ENCODE measurements at regions not wholly inside any gene's neighbourhood (a gene's known extent, or its start where the extent isn't known, plus 50 kb on each side); places are given as distances from the start of the nearest gene placed in this dataset.

DNA sequence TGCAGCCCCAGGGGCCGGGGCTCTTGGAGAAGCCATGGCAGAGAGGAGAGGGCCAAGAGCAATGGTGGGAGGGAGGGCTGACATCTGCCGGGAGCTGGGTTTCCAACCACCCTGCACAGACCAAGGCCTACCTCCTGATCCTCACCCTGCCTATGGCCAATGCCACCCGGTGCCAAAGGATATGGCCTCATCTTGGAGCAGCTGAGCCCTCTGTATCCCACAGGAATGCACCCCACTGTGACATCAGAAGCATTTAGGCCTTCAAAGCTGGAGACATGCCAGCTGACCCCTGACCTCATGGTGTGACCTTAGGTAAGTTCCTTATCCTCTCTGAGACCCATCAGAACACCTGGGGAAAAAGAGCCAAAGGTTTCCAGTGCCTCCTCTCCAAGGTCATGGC is 113.6 kb upstream of the ZMIZ1 start:
- no peak for DNase-seq (ENCODE audit: low read depth, low spot score)

DNA sequence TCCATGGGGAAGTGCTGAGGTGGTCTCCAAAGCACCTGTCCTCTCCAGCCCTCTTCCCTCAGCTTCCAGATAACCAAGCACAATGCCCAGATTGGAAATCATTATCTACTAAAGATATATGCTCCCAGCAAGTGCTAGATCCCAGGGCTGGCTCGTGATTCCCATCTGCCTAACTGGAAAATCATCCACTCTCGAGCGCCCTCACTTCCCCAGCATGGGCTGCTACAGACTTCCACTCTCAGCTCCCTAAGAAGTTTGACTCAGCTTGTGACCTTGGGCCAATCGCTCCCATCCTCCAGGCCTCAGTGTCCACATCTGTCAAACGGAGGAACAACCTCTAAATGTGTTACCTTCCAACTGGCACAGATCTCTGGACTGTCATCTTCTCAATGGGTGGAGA is 112.4 kb upstream of the ZMIZ1 start:
- DNase-seq (ENCODE audit: low read depth, low spot score) = no peak

DNA sequence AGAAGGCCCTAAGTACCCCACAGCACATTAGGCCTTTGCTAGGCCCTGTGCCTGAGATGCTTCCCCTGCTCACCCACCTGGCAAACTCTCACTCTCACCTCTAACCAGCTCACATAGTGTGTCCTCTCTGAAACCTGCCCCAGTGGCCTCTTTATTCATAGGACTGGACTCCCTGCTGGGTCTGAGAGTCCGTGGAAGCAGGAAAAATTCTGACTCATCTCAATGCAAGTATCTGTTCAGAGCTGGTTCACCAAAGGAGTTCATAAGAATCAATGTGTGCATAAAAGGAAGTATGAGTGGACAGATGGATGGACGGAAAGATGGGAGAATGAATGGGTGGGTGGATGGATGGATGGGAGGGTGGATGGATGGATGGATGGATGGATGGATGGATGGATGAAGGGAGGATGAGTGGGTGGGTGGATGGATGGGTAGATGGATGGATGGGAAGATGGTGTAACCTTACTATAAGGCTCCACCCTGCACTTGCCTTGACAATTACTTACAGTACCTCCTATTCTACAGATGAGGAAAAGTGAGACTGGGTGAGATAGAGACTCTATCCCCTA is 111.2 kb upstream of the ZMIZ1 start:
- no peak for DNase-seq (ENCODE audit: low read depth, low spot score)

DNA sequence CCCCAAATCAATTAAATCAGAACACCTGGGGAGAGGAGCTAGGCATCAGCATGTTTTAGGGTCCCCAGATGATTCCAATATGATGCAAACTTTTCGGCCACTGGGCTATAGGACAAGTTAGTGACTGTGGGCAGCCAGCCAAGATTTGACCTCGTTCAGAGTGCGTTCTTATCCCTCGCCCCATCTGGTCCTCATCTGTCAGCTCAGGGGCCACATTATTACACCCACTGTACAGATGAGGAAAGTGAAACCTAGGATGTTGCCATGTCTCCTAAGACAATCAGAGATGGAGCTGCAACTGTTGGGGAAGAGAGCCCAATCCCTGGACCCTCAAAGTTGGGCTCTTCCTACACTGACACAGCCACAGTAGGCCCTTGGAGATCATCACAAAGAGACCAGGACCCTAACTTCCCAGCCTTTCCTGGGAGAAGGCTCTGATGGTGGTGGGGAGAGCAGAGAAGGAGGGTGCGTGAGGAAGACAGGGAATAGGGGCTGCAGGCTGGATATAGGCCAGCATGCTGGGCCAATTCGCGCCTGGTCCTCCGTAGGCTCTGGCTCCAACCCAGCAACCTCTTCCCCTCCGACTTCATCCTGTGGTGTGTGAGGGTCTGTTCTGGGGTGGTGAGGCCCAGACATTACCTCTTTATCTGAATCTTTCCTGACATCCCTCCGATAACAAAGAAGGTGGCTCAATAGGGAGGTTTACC is 109.4 kb upstream of the ZMIZ1 start:
- no peak for DNase-seq (ENCODE audit: low read depth, low spot score)

DNA sequence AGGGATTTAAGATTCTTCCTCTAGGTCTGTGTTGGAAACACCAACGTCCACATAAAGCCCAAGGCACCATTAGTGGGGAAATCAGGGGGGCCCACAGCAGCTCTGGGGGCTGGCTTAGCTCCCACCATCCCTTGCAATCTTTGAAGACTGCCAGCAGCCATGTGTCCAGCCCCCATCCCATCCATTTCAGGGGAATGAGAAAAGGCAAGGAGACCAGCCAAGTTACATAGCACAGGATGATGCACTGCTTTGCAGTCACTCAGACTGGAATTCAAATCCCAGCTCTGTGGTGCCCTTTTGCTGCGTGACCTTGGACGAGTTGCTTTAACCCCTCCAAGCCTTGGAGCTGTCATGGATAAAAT is 108.9 kb upstream of the ZMIZ1 start:
- no peak for DNase-seq (ENCODE audit: low read depth, low spot score)

DNA sequence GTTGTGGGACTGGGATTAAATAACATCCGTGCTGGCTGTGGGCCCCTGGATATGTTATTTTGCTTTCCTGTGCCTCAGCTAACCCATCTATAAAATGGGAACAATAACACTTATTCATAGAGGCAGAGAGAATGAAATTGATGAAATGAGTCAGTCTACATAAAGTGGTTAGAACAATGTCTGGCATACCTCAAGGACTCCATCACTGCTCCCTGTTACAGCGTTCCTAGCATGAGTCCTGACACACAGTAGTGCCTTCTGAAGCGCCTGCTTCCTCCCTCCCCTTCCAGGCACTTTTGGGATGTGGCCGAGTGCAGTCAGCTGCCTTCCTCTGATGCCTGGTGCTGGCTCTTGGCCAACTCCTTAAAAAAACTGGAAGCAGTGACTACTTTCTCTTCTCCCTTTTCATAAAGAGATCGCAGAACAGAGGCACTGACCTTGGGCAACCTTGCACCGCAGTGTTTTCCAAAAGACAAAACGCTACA is 108.4 kb upstream of the ZMIZ1 start:
- peak; percentile 89 for DNase-seq (ENCODE audit: low read depth, low spot score)

DNA sequence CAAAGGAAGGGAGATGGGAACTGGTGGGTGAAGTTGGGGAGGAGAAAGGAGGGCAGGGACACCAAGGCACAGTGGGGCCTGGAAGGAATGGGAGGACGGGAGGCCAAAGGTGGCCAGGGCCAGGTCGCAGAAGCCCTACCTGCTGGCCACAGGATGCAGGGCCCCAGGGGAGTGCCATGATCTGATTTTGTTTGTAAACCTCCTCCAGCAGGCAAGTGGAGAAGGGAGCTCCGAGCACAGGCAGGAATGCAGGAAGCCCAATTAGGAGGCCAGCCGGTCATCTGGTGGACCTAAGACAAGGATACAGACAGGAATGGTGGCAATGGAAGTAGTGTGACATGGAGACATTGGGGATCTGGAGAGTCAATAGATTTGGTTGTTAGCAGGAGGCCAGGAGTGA is 107.0 kb upstream of the ZMIZ1 start:
- DNase-seq (ENCODE audit: low read depth, low spot score) = no peak

DNA sequence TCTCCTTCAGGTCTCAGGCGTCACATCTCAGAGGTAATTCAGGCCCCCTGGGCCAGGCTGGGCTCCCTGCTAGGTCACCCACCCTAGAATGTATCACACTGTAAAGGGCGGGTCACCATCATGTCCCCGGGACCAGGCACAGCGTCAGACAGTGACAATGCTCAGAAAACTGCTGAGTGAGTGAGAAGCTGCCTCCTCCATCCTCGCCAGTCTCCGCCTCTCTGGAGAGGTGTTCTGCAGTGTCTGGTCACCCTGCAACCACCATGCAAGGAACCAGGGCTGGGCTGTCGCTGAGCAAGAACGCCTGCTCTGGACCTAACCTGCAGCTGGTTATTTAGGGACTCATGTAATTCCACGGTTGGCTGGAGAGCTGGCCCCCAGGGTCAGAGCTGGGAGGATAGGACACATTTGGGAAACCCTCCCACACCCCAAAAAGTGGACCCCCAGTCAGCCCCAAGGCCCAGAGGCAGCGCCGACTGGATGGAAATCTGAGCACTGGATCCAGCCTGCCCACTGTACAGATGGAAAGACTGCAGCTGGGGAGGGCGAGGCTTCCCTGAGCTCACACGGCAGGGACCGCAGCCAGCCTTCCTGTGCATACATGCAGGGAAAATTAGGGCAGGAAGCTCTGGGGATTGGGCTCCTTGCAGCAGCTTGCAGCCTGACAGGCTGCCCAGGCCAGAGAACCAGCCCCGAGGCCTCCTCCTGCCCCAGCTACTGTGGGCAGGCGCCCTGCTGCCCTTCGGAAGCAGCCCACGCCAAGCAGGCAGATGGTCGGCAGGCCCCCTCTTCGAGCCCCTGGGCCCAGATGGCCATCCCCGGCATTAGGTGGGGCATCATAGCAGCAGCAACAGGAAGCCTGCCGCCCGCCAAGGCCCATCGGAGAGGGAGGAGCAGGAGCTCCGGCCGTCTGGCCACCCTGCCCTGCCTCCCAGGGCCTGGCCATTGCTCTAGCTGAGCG is 105.4 kb upstream of the ZMIZ1 start:
- DNase-seq (ENCODE audit: low read depth, low spot score) = no peak

DNA sequence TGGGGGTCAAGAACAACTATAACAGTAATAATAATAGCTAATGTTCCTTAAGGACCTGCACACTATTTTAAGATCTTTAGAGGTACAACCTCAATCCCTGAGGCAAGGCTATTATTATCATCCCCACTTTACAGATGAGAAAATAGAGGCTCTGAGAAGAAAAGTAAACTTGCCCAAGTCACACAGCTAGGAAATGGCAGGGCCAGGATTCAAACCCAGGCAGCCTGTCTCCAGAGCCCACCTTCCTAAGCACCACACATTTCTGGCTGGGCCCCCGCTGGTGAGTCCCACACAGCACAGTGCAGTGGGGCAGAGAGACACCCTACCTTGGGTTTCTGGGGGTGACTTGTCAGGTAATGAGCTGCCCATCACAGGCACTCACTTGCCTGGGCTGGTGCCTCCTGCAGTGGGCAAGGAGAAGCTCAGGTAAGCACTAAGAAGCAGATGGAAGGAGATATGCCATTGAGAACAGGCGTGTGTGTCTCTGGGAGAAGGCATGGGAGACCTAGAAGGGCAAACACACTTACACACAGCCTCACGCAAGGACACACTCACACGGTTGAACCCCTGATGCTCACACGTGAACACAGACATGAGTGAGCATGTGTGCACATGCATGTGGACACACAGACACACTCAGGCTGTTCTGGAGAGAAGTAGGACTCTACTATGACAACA is 104.4 kb upstream of the ZMIZ1 start:
- no peak for DNase-seq (ENCODE audit: low read depth, low spot score)

DNA sequence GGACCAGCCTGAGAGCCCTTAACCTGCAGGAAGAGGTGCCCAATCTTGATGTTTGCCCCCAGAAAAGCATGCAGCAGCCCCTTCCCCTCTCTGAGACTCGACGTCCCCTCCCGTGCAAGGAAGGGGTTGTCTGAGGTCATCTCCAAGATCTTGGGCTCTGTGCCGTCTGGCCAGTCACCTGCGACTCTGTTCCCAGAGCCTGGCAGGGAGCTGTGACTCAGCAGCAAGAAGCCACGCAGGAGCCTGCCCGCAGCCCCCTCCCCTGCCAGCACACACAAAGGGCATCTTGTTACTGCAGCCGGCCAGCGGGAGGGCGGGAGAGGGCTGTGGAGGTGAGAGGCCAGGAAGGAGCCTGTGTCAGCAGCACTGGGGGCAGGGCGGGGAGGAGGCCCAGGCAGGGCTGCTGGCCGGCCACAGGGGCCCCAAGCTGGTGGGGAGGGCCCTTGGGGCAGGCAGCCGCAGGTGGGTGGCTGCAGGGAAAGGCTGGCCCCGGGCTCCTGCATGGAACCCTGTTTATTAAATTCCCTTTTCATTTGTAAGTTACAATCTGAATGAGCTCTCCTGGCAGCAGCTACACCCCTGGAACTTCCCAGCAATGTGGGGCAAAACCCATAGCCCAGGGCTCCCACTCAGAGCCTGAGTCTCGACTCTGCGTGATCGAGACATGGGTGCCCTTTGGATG is 103.7 kb upstream of the ZMIZ1 start:
- DNase-seq (ENCODE audit: low read depth, low spot score) = peak; percentile 93

DNA sequence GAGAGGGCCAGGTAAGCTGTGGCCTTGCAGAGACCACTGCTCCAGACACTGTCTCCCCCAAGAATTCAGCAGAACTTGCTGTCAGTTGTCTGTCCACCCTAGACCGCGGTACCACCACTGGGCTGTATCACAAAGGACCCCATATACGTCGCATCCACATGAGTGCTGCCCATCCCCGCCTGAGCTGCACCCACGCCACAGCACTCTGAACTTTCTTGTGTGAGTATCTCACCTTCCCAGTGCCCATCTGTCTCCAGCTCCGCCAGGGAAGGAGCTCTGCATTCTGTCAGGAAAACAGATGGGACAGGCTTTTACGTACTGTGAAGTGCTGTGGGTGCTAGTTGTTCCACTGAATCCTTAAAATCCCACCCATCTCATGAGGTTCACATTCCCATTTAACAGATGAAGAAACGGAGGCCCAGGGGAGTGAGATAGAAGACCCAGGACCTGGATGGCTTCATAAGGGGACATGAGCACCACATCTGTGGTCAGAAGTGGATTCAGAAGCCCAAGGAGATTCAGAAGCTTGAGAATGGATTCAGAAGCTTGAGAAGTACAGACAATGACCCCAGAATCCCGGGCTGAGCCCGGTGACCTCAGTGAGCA is 102.5 kb upstream of the ZMIZ1 start:
- no peak for DNase-seq (ENCODE audit: low read depth, low spot score)

DNA sequence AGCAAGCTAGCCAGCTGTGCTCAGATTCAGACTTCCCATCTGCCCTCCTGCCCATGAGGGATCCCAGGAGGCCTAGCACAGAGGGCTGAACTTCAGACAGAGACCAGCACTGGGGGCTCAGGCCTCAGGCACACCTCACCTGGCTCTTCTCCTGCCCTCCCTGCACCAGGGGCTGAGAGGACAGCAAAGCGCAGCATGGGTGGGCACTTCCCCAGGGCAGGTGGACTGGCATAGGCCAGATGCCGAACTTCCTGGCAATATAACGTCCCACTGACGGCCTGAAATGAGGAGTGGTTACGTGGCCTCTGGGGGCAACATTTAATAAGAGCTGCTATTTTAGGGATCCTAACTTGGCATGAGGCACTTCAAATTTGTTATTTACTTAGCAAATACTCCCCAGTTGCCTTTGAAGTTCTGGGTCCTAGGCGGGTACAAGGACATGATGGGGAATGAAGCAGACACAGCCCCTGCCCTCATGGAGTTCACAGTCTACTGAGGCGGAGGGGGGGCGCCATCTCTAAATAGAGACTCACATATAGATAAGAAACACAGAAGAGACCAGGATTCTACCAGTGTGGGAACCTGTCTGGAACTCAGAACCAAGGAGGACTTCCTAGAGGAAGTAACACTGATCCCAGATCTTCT is 101.8 kb upstream of the ZMIZ1 start:
- DNase-seq (ENCODE audit: low read depth, low spot score) = no peak

DNA sequence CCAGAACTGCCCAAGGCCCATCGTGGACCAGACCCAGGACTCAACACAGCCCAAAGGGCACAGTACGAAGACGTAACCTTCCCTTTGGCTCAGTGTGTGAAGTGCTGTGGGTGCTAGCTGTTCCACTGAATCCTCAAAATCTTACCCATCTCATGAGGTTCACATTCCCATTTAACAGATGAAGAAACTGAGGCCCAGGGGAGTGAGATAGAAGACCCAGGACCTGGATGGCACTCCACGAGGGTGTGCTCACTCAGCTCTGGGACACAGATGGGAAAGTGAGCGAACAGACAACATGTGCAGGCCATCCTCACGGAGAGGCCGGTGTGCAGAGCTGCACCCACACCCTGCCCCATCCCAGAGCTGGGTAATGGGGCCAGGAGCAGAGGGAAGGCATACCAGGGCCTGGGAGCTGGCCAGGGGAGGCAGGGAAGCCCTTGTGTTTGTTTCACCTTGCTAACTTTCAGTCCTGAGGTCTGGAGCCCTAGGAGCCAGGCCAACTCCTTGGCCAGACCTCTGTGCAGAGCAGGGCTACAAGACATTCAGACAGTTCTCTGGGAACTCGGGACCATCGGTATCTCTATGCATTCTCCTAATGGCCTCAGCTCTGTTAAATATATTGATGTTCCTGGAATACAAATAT is 100.3 kb upstream of the ZMIZ1 start:
- DNase-seq (ENCODE audit: low read depth, low spot score) = no peak

DNA sequence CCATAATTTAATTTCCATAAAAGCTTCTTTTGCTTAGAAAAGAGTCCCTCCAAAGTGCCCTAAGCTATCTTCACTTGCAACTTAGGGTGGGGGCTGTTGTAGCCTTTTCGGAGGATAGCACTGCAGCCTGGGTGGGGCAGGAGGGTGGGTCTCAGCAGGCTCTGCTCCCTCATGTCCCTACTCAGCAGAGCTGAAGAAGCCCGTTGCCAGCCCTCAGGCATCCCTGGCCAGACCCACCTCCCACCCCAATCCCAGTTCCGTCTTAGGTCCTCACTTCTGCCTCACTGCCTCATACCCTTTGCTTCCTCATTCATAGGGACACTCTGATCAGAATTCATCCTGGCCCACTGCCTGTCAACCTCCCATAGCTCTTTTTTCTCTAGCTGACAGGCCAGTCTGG is 99.8 kb upstream of the ZMIZ1 start:
- no peak for DNase-seq (ENCODE audit: low read depth, low spot score)

DNA sequence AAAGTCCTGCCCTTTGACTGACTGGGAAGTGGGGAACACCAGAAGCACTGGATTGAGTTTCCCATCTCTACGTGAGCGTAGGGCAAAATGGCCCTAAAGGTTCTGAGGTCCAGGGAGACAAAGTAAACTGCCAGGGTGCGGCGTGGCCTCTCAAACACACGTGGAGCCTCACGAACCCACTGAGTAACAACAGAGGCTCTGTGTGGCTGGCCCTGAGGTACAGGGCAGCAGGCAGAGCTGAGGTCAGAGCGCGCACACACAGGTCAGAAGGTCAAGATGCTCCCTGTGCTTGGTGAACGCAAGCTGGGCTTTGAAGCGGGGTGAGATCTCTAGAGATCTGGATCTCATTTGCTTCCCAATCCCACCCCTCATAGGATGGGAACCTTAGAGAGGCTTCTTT is 99.0 kb upstream of the ZMIZ1 start:
- DNase-seq (ENCODE audit: low read depth, low spot score) = no peak

DNA sequence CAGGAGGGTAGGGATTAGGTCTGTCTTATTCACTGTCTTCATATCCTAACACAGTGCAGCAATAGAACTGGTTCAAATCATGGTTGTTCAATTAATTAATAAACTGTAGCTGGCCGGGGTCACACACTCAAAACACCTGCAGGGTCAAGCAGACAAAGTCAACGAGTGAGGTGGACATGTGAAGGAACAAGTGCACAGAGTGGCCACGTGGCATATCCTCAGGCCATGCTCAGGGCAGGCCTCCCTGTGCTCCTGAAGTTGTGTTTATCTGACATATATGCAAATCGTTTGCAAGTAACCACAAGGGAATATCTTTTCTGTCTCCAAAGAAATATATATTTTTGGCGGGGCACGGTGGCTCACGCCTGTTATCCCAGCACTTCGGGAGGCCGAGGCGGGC is 98.5 kb upstream of the ZMIZ1 start:
- DNase-seq (ENCODE audit: low read depth, low spot score) = no peak

DNA sequence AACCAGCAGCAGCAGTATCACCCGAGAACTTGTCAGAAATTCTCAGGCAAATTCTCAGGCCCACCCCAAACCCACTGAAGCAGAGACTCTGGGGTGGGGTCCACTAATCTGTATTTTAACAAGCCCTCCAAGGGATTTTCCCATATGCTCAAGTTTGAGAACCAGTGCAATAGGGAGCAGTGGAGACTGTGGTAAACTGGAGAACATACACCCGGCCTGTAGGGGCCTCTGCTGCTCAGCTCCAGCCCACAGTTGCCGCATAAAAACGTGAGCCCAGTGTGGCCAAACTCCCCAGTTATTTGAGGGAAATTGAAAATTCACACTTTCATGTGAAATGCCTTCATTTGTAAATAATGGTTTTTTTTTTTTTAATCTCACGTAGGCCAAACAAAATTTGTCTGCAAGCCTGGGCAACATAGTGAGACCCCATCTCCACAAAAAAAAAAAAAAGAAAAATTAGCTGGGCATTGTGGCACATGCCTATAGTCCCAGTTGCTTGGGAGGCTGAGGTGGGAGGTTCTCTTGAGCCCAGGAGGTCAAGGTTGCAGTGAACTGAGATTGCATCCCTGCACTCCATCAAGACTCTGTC is 97.6 kb upstream of the ZMIZ1 start:
- no peak for DNase-seq (ENCODE audit: low read depth, low spot score)

DNA sequence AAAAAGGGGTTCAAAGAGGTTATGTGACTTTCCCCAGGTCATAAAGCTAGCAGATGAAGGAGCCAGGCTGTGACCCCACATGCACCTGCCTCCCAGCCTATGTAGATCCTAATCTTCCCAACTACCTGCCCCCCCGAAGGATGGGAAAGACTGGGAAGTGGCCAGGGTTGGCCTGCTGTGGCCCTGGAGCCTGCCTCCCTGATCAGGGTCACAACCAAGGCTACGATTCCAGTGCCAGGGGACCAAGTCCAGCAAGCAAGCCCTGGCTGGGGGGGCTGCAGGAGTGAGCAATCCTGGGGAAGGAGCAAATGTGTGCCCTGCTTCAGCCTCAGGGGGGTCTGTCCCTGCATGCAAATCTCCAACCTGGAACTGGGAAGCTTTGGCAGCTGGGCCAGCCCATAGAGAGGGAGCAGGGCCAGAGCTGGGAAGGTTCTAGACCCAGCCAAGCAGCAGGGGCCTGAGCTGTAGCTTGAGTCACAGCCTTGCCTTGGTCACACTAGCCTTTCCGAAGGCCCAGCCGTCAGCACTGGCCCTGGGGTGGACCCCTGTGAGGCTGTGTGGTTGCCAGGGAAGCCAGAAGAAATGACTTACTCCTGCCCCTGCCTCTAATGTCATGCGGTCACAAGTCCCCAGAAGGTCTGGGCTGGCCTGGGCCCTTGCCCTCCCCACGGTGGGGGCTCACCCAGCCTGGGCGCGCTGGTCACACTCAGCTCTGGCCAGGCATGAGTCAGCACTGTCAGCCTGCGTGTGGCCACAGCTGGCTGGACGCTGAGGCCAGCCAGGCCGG is 96.4 kb upstream of the ZMIZ1 start:
- peak; percentile 83 for DNase-seq (ENCODE audit: low read depth, low spot score)

Measured in astrocyte of the hippocampus (primary cell).